GM12878 (cell line): ENCODE measurements at regions not wholly inside any gene's neighbourhood (a gene's known extent, or its start where the extent isn't known, plus 50 kb on each side); places are given as distances from the start of the nearest gene placed in this dataset.

Experiments used
- ATAC-seq: fragments of 200-7000 bp; cut with Tn5 transposase; 3 replicates; pipeline ENCODE4 v1.9.1; 2020; ENCODE audit warnings: mild to moderate bottlenecking, moderate library complexity
- BruUV-seq: library from RNA; stranded (reverse); fragments of 400-500 nt; replicated peaks from 2 replicates; lab custom pipeline; 2021; lab: Mats Ljungman, UMichigan
- CTCF ChIA-PET: fragments of 300-600 bp; sonication (Branson Sonifier 250); formaldehyde crosslinking; extraction: SDS; loops from one replicate; lab custom pipeline; 2021; ENCODE audit warnings: inconsistent platforms; lab: Yijun Ruan, JAX
- POLR2A ChIA-PET: fragments of 350-600 bp; formaldehyde crosslinking; extraction: SDS; loops from one replicate; lab custom pipeline; 2021; ENCODE audit warnings: inconsistent platforms; lab: Charles Lee
- RAD21 ChIA-PET: fragments of 300-600 bp; sonication (Branson Sonifier 250); formaldehyde crosslinking; loops from one replicate; lab custom pipeline; 2023; ENCODE audit warnings: antibody characterized with exemption; ENCODE audit not compliant: unreplicated experiment; lab: Charles Lee
- SMC1A ChIA-PET: fragments of 300-600 bp; sonication (Branson Sonifier 250); formaldehyde crosslinking; loops from one replicate; lab custom pipeline; 2023; ENCODE audit not compliant: unreplicated experiment, uncharacterized antibody; lab: Charles Lee
- DNase-seq: peaks from one replicate; pipeline ENCODE4 v3.0.0-alpha.2; 2011; ENCODE audit warnings: low read depth, low spot score
- FAIRE-seq: peaks from 3 replicates; lab custom pipeline; 2011; peaks lifted over from hg19 to GRCh38; lab: Jason Lieb, UNC
- H2AFZ ChIP-seq: 2 replicates; pipeline ENCODE4 v1.6.0; 2011; ENCODE audit warnings: low read depth, low read length, control low read depth; ENCODE audit not compliant: control insufficient read depth
- H3K27ac ChIP-seq: 2 replicates; pipeline ENCODE4 v1.5.1; 2011; ENCODE audit warnings: control low read depth; ENCODE audit not compliant: control insufficient read depth, insufficient read depth
- H3K27me3 ChIP-seq, 2 experiments: replicated peaks in 1 of 2; 2 replicates each; pipeline versions ENCODE4 v1.6.0 to v1.6.1; 2011; ENCODE audit warnings: low read length in 1 of 2; ENCODE audit not compliant: control insufficient read depth in 2 of 2, insufficient read depth in 2 of 2
- H3K36me3 ChIP-seq, 2 experiments: 2 replicates each; pipeline ENCODE4 v1.5.1; 2011; ENCODE audit warnings: low read length in 1 of 2; ENCODE audit not compliant: control insufficient read depth in 2 of 2, insufficient read depth in 2 of 2
- H3K4me1 ChIP-seq: 2 replicates; pipeline ENCODE4 v1.6.1; 2011; ENCODE audit warnings: mild to moderate bottlenecking, low read length, moderate library complexity, mixed read lengths; ENCODE audit not compliant: control insufficient read depth, insufficient read depth
- H3K4me2 ChIP-seq: 2 replicates; pipeline ENCODE4 v1.6.0; 2011; ENCODE audit warnings: control low read depth; ENCODE audit not compliant: control insufficient read depth, insufficient read depth
- H3K4me3 ChIP-seq: fragments of 200-600 bp; sonication (generic); 2 replicates; pipeline ENCODE4 v1.5.1; 2016
- H3K79me2 ChIP-seq: 2 replicates; pipeline ENCODE4 v1.6.0; 2011; ENCODE audit warnings: low read length; ENCODE audit not compliant: control insufficient read depth, insufficient read depth
- H3K9ac ChIP-seq: 2 replicates; pipeline ENCODE4 v1.8.0; 2011; ENCODE audit warnings: low read length, control low read depth, mixed read lengths; ENCODE audit not compliant: control insufficient read depth, insufficient read depth
- H3K9me3 ChIP-seq: replicated peaks from 3 replicates; pipeline ENCODE4 v1.5.1; 2011; ENCODE audit warnings: mild to moderate bottlenecking, low read length; ENCODE audit not compliant: control insufficient read depth, insufficient read depth
- H4K20me1 ChIP-seq: 2 replicates; pipeline ENCODE4 v1.6.0; 2011; ENCODE audit not compliant: control insufficient read depth, insufficient read depth
- E2F4 ChIP-seq: IDR thresholded peaks from 2 replicates; pipeline ENCODE4 v1.6.1; 2012; ENCODE audit warnings: low read depth, low read length, improper control_type of control experiment
- JUNB ChIP-seq: IDR thresholded peaks from 2 replicates; pipeline ENCODE4 v1.6.1; 2016; ENCODE audit warnings: antibody characterized with exemption, mild to moderate bottlenecking
- MEF2A ChIP-seq: IDR thresholded peaks from 2 replicates; pipeline ENCODE4 v1.6.1; 2011; ENCODE audit warnings: low read depth, mild to moderate bottlenecking, low read length, moderate library complexity; ENCODE audit not compliant: insufficient read depth
- MYB ChIP-seq: fragments of 150-350 bp; IDR thresholded peaks from 2 replicates; pipeline ENCODE4 v1.6.1; 2014; ENCODE audit warnings: mild to moderate bottlenecking, low read depth, low read length, borderline replicate concordance
- TAF1 ChIP-seq: IDR thresholded peaks from 2 replicates; pipeline ENCODE4 v1.6.1; 2011; ENCODE audit warnings: mild to moderate bottlenecking, low read depth, low read length, borderline replicate concordance
- YBX1 ChIP-seq: fragments of 450-650 bp; IDR thresholded peaks from 2 replicates; pipeline ENCODE4 v1.6.1; 2016; ENCODE audit warnings: antibody characterized with exemption
- in situ Hi-C: fragments of 300-500 bp; cut with MboI; formaldehyde crosslinking; loops from 9 replicates; pipeline ENCODE4 v1.14.3; 2018; ENCODE audit warnings: mixed read lengths
- intact Hi-C: fragments of 100-400 bp; cut with micrococcal nuclease; formaldehyde crosslinking; loops from one replicate; pipeline ENCODE4 v1.14.2; 2022; ENCODE audit not compliant: unreplicated experiment

GRCh38 chr4:52266537-52267137, 215.5 kb downstream of the SPATA18 start:
- H3K27ac ChIP-seq, result no peak overlapping the region

GRCh38 chr4:52269761-52270160, 218.7 kb downstream of the SPATA18 start:
- Histone ChIP-seq H2AFZ (no peak overlapping the region), H3K27ac (no peak overlapping the region), H3K4me1 (no peaks in the 10 kb centered on the region), H3K36me3 (no peaks in the 10 kb centered on the region), H3K9ac (no peak overlapping the region), H4K20me1 (no peaks in the 10 kb centered on the region), H3K79me2 (no peaks in the 10 kb centered on the region), H3K27me3 (no peaks in the 10 kb centered on the region), H3K4me2 (no peak overlapping the region), H3K9me3 (no peaks in the 10 kb centered on the region), H3K4me3 (no peak overlapping the region)
- no peak for FAIRE-seq
- ChIA-PET RAD21 (no interaction called here), CTCF (no interaction called here), SMC1A (no interaction called here), POLR2A (no interaction called here)
- no peak for DNase-seq
- intact Hi-C loops, result no loop called here
- in situ Hi-C loops, result no loop called here
- no peak for ATAC-seq
- no TSS peak for BruUV-seq
- TF ChIP-seq E2F4, result no peak

More at GRCh38 chr4:52266537-52267137, 215.5 kb downstream of the SPATA18 start:
- TF ChIP-seq JUNB (no peak), MEF2A (no peak), YBX1 (no peak), TAF1 (no peak), MYB (no peak)
- TF ChIP-seq, all 136 proteins: peak for 0
- BruUV-seq, result no TSS peak
- ATAC-seq, result no peak
- Histone ChIP-seq H3K79me2 (no peaks in the 10 kb centered on the region), H3K9me3 (no peaks in the 10 kb centered on the region), H3K27me3 (no peaks in the 10 kb centered on the region), H4K20me1 (no peaks in the 10 kb centered on the region), H3K4me3 (no peak overlapping the region), H3K4me2 (no peak overlapping the region), H3K36me3 (no peaks in the 10 kb centered on the region), H3K4me1 (no peaks in the 10 kb centered on the region), H2AFZ (no peak overlapping the region), H3K9ac (no peak overlapping the region)
- intact Hi-C loops (no loop called here), in situ Hi-C loops (no loop called here)
- CTCF ChIA-PET, result interaction anchor here (1.0 kb wide), 1 partner anchor 20 kb away, joined by 3 read pairs; no protein-coding TSS in a partner anchor
- RAD21 ChIA-PET, result no interaction called here
- POLR2A ChIA-PET, result no interaction called here
- DNase-seq, result no peak
- SMC1A ChIA-PET, result no interaction called here
- FAIRE-seq, result no peak
